PC-9 (cell line): ENCODE measurements at regions not wholly inside any gene's neighbourhood (a gene's known extent, or its start where the extent isn't known, plus 50 kb on each side); places are given as distances from the start of the nearest gene placed in this dataset.

Experiments used
- EZH2 ChIP-seq: fragments of 200-600 bp; sonication (generic); IDR thresholded peaks from 2 replicates; pipeline ENCODE4 v1.8.0; 2017; ENCODE audit warnings: antibody characterized with exemption, low read depth
- TF ChIP-seq, protein P1 (sequence below): fragments of 200-600 bp; sonication (generic); conservative IDR thresholded peaks from 2 replicates; pipeline ENCODE4 v1.6.1; 2017; ENCODE audit warnings: mixed run types, antibody characterized with exemption, mild to moderate bottlenecking, moderate library complexity

DNA sequence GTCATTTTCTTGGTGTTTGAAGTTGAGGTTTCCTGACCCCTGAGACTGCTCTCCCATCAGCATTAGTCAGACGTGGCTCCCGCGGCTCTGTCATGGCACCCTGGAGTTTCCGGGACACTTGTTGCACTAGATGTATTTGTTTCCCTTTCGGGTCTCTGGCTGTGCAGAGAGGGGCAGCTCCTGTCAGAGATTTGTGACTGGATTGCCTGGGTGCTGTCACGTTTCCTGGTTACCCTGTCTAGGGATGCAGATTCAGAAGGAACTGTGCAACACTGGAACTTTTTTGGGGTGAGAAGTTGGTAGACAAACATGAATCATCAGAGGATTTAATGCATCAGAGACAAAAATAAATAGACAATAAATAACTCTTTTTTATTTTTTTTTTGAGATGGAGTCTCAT is 431.8 kb upstream of the MAN1A1 start:
- TF ChIP-seq, protein P1, sequence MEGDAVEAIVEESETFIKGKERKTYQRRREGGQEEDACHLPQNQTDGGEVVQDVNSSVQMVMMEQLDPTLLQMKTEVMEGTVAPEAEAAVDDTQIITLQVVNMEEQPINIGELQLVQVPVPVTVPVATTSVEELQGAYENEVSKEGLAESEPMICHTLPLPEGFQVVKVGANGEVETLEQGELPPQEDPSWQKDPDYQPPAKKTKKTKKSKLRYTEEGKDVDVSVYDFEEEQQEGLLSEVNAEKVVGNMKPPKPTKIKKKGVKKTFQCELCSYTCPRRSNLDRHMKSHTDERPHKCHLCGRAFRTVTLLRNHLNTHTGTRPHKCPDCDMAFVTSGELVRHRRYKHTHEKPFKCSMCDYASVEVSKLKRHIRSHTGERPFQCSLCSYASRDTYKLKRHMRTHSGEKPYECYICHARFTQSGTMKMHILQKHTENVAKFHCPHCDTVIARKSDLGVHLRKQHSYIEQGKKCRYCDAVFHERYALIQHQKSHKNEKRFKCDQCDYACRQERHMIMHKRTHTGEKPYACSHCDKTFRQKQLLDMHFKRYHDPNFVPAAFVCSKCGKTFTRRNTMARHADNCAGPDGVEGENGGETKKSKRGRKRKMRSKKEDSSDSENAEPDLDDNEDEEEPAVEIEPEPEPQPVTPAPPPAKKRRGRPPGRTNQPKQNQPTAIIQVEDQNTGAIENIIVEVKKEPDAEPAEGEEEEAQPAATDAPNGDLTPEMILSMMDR: no peak
- TF ChIP-seq EZH2: no peak
